H1 (cell line): ENCODE measurements at regions not wholly inside any gene's neighbourhood (a gene's known extent, or its start where the extent isn't known, plus 50 kb on each side); places are given as distances from the start of the nearest gene placed in this dataset.

ENCODE experiments used
- PHF8 ChIP-seq: fragments of 200-600 bp; sonication (generic); conservative IDR thresholded peaks from 2 replicates; pipeline ENCODE4 v1.7.1; 2012; ENCODE audit warnings: low read depth, mild to moderate bottlenecking, inconsistent platforms, low read length, moderate library complexity
- SRF ChIP-seq: IDR thresholded peaks from 2 replicates; pipeline ENCODE4 v1.6.1; 2011; ENCODE audit warnings: mild to moderate bottlenecking, low read depth, low read length, moderate library complexity
- TF ChIP-seq, protein P1 (sequence below), 3 experiments: IDR thresholded peaks; 1 replicate in 2 of 3; 2 replicates in 1 of 3; pipeline versions ENCODE4 v1.5.1 to v1.6.1; 2011; ENCODE audit warnings: low read length in 3 of 3, mild to moderate bottlenecking in 3 of 3, inconsistent platforms in 2 of 3, low read depth in 1 of 3, moderate library complexity in 1 of 3; ENCODE audit not compliant: insufficient read depth in 1 of 3; ENCODE audit errors: control extremely low read depth in 1 of 3
- TF ChIP-seq, protein P2 (sequence below): IDR thresholded peaks from 2 replicates; pipeline ENCODE4 v1.6.1; 2012; ENCODE audit warnings: low read length, inconsistent platforms

DNA sequence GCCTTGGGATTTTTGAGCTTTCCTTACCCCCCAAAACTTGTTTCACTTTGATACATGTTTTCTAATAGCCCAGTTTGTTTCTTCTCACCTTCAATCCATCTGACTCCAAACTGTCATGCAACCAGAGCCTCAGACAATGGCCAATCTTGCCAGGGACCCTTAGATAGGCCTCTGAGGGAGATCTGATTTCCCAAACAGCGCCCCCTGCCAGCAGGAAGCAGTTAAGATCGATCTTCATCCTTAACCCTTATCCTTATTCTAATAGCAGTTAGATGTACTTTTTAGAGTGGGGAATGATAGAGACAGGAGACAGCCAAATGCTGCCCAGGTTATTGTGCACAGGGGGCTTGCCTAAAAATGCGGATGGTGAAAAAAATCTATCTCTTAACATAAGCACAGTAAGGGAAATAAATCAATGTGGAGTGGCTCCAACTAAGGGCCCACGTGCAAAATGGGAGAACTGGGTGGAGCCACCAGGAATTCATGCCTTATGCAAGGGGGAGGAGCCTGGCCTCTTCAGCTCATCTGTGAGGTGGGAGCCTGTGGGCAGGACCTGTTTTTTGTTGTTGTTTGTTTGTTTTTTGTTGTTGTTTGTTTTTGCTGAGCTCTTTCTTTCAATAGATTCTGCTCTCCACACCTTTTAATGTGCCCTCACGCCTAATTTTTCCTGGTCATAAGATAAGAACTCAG is 833.6 kb upstream of the AGA start (continued):
- TF ChIP-seq, protein P1, sequence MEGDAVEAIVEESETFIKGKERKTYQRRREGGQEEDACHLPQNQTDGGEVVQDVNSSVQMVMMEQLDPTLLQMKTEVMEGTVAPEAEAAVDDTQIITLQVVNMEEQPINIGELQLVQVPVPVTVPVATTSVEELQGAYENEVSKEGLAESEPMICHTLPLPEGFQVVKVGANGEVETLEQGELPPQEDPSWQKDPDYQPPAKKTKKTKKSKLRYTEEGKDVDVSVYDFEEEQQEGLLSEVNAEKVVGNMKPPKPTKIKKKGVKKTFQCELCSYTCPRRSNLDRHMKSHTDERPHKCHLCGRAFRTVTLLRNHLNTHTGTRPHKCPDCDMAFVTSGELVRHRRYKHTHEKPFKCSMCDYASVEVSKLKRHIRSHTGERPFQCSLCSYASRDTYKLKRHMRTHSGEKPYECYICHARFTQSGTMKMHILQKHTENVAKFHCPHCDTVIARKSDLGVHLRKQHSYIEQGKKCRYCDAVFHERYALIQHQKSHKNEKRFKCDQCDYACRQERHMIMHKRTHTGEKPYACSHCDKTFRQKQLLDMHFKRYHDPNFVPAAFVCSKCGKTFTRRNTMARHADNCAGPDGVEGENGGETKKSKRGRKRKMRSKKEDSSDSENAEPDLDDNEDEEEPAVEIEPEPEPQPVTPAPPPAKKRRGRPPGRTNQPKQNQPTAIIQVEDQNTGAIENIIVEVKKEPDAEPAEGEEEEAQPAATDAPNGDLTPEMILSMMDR (IDR thresholded peaks at IDR 0.05; ENCODE audit: control extremely low read depth in 1 of 3, insufficient read depth in 1 of 3, low read depth in 1 of 3, low read length in 3 of 3), result peak; percentile 17 to 63 (median 49)
- TF ChIP-seq, protein P2, sequence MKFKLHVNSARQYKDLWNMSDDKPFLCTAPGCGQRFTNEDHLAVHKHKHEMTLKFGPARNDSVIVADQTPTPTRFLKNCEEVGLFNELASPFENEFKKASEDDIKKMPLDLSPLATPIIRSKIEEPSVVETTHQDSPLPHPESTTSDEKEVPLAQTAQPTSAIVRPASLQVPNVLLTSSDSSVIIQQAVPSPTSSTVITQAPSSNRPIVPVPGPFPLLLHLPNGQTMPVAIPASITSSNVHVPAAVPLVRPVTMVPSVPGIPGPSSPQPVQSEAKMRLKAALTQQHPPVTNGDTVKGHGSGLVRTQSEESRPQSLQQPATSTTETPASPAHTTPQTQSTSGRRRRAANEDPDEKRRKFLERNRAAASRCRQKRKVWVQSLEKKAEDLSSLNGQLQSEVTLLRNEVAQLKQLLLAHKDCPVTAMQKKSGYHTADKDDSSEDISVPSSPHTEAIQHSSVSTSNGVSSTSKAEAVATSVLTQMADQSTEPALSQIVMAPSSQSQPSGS, result no peak
- TF ChIP-seq SRF, result no peak
- no peak for TF ChIP-seq PHF8
- TF ChIP-seq, all 59 proteins: peak for 2
